Fibroblast of mammary gland (primary cell): ENCODE measurements at regions not wholly inside any gene's neighbourhood (a gene's known extent, or its start where the extent isn't known, plus 50 kb on each side); places are given as distances from the start of the nearest gene placed in this dataset.
"Not testable (repeated sequence)": the region's sequence is repeated elsewhere in the genome, so short reads cannot be mapped to it uniquely, and the experiment has no call there.

Source experiments
- DNase-seq: peaks from one replicate; pipeline ENCODE4 v3.0.0-alpha.2; 2010; ENCODE audit warnings: low read depth
- H3K4me3 ChIP-seq: 2 replicates; pipeline ENCODE4 v1.5.1; 2011; ENCODE audit warnings: low read depth, mild to moderate bottlenecking, low read length, moderate library complexity; ENCODE audit not compliant: control insufficient read depth
- CTCF ChIP-seq: conservative IDR thresholded peaks from 2 replicates; pipeline ENCODE4 v1.5.1; 2011; ENCODE audit warnings: low read depth, low read length, inconsistent platforms; ENCODE audit not compliant: control insufficient read depth, insufficient read depth

- DNase-seq = peak; percentile 20
- no peak for TF ChIP-seq CTCF
- H3K4me3 ChIP-seq = no peak overlapping the region
Measured at GRCh38 chr13:84096216-84096615, 213.9 kb upstream of the SLITRK1 start.

- no peak for TF ChIP-seq CTCF
- DNase-seq = no peak
- no peak overlapping the region for H3K4me3 ChIP-seq
Measured at GRCh38 chr13:84088996-84089395, 206.7 kb upstream of the SLITRK1 start.

GRCh38 chr13:84086847-84087162, 204.5 kb upstream of the SLITRK1 start:
- TF ChIP-seq CTCF = no peak
- no peak overlapping the region for H3K4me3 ChIP-seq
- no peak for DNase-seq

GRCh38 chr13:84086098-84086846, 204.0 kb upstream of the SLITRK1 start:
- not testable (repeated sequence) for H3K4me3 ChIP-seq, DNase-seq

GRCh38 chr13:84082462-84082861, 200.2 kb upstream of the SLITRK1 start:
- no peak overlapping the region for H3K4me3 ChIP-seq
- no peak for DNase-seq
- TF ChIP-seq CTCF = no peak

- DNase-seq = no peak
- H3K4me3 ChIP-seq = no peak overlapping the region
- no peak for TF ChIP-seq CTCF
Measured at GRCh38 chr13:84080748-84081530, 198.7 kb upstream of the SLITRK1 start.

- no peak for DNase-seq
- TF ChIP-seq CTCF = no peak
- H3K4me3 ChIP-seq = no peak overlapping the region
Measured at GRCh38 chr13:84077271-84077670, 195.0 kb upstream of the SLITRK1 start.
